Activated gamma-delta T cell treated with Interleukin-2 at 50 U/mL for 16 hours (primary cell): ENCODE measurements at regions not wholly inside any gene's neighbourhood (a gene's known extent, or its start where the extent isn't known, plus 50 kb on each side); places are given as distances from the start of the nearest gene placed in this dataset.

Experiments
- DNase-seq: peaks from one replicate; pipeline ENCODE4 v3.0.0-alpha.2; 2020

GRCh38 chr13:74865656-74866055 is 616.3 kb downstream of the TBC1D4 start:
- DNase-seq = no peak

GRCh38 chr13:74860789-74861188 is 621.2 kb downstream of the TBC1D4 start:
- no peak for DNase-seq

- no peak for DNase-seq
These were observed 631.1 kb downstream of the TBC1D4 start for GRCh38 chr13:74850893-74851292.

DNA sequence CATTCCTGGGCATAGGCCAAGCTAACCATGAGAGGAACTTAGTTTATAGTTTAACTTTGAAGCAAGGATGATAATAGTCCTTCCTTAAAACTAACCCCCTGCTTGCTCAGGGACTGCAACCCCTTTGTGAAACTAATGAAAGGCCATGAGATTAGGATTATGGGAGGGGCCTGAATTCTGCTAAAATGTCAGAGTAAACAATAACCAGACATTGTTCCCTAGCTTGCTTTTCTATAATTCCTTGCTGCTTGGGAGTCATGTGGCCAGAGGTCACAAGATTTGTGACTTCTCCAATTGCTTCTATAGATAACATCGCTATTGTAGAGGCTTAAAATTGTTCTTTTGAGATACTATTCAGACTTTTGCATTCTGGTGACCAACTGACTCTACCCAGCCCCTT is 634.0 kb downstream of the TBC1D4 start:
- DNase-seq = no peak

GRCh38 chr13:74845806-74846205 is 636.2 kb downstream of the TBC1D4 start:
- no peak for DNase-seq

DNA sequence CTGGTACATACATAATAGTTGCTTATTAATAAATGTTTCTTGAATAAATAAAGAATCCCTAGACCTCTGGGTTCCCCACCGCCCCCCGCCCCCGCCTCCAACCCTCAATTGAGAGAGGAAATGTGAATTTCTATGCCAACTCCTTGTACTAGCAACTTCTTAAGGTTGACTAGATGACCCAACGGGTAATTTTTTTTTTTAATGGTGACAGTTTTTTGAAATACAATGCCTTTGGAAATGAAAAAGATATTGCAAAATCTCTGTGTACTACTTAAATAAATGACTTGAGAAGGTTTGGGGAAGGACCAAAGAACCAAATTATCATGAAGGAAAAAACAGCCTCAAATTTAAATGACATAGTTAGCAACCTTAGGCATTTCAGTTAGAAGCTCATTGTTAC is 640.3 kb downstream of the TBC1D4 start:
- no peak for DNase-seq

GRCh38 chr13:74841123-74841522 is 640.8 kb downstream of the TBC1D4 start:
- no peak for DNase-seq

- no peak for DNase-seq
These were observed 642.3 kb downstream of the TBC1D4 start for GRCh38 chr13:74839656-74840055.

GRCh38 chr13:74838096-74838495 is 643.9 kb downstream of the TBC1D4 start:
- no peak for DNase-seq

DNA sequence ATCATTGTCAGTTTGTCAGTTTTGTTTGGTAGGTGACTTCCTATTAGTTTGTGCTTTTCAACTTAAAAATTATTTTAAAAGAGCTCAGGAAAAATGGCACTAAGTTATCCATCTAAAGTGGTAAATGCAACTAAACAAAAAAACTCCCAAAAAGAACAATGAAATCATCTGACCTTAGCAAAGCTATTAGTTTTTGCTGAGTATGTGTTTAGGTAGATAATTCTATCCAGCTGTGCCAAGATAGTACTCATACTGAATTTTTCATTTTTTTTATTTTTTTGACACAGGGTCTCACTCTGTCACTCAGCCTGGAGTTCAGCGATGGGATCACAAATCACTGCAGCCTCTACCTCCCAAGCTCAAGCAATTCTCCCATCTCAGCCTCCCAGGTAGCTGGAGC is 645.3 kb downstream of the TBC1D4 start:
- DNase-seq = no peak

DNA sequence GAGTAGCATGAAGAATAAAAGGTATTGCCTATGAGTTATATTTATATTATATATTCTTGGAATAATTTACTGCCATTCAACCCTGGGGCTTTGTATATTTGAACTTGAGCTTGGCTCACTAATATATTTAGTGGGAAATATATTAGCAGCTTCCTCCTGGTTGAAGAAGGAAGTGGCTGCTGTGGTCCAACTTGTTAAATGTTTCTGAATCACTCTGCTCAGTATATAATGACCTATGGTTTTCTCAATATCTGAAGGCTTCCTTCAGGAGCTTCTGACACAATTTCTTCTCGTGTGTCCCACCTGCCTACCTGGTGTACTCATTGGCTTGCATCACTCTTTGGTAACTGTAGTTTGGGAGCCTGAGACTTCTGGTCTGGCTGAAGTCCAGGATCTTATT is 646.4 kb downstream of the TBC1D4 start:
- no peak for DNase-seq

DNA sequence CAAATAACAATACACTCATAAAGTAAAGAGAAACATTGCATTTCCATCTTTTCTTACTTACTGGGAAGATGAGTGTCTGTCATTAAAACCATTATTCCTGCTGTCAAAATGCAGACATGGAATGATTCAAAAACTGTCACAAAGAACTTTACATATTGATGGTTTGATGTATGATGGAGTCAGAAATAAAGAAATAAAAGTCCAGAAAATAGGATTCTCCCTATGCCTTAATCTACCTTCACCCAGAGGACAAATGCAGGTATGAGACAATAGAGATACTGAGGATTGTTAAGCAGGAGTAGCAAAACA is 656.1 kb downstream of the TBC1D4 start:
- no peak for DNase-seq

GRCh38 chr13:74825152-74825937 is 656.6 kb downstream of the TBC1D4 start:
- DNase-seq = no peak

DNA sequence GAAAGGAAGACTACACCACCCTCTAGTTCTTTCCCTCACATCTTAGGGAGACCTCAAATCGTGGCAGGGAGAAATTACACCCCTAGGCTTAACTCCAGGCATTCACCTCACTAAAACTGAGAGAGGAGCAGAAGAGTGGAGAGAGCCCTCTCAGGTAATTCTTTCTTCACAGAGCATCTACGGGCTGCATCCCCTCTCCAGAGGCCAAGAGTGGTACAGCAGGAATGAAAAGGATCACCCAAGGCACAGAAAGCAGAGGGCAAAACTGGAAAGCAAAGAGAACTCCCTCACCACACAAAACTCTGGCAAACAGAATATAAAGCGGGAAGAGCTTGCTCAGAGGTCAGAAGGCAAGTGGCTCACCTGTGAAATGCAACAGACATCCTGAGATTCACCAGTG is 661.2 kb downstream of the TBC1D4 start:
- no peak for DNase-seq

- DNase-seq = no peak
These were observed 662.4 kb downstream of the TBC1D4 start for GRCh38 chr13:74819549-74819948.

- no peak for DNase-seq
These were observed 665.2 kb downstream of the TBC1D4 start for GRCh38 chr13:74816737-74817136.

DNA sequence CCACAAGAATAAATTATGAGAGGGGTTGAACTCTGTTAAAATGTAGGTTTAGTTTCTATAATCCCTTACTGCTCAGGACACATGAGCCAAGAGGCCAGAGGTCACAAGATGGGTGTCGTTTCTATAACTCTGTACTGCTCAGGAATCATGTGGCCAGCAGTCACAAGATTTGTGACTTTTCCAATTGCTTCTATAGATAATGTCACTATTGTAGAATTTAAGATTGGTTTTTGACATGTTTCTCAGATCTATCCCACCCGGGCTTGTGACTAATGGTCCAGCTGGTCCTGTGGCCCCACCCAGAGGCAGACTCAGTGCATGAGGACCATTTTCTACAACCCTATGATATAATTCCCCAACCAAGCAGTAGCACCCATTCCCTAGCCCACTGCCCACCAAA is 662.0 kb upstream of the KLF12 start:
- no peak for DNase-seq

DNA sequence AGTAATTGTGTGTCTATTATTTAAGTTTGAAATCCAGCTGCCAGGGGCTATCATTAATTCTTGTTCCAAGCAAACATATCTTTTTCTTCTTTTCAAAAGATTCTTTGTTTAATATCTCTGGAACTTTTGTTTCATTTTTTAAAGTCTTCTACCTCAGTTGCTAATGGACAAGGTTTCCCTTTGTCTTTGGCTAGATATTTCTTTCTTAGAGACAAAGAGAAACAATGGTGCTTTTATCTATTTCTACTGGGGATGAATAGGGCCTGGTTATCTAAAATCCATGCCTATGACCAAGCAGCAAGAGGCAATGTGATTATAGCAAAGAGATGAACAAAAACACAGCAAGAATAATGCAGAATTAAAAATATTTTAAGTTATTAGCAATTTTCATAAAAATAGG is 661.3 kb upstream of the KLF12 start:
- DNase-seq = no peak

- DNase-seq = no peak
These were observed 660.4 kb upstream of the KLF12 start for GRCh38 chr13:74794582-74794981.

DNA sequence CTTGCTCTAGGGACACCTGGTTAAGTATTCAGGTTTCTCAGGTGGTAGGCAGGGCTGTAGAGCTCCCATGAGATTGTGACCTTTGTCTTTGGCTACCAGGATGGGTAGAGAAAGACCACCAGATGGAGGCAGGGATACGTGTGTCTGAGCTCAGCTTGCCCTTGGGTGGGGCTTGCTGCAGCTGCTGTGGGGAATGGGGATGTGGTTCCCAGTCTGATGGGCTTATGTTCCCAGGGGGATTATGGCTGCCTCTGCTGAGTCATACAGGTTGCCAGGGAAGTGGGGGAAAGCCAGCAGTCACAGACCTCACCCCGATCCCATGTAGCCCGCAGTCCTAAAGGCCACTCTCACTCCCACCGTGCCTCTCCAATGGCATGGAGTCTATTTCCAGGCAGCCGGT is 659.9 kb upstream of the KLF12 start:
- DNase-seq = no peak

GRCh38 chr13:74784959-74785358 is 650.8 kb upstream of the KLF12 start:
- DNase-seq = no peak

DNA sequence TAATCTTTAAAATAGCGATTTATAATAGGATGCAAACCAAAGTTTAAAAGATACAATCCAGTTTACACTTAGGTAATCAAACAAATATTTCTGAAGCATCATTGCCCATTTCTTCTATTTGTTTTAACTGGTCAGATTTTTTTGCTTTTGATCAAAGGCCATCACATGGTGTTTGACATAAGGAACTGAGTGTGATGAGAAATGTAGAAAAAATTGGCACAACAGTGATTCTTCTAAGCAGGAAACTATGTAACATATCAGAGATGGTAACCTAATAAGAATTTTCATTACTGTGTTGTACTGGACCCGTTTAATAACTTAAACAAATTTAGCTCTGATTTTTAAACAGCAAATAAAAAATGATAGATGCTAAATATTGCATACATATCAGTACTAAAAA is 644.7 kb upstream of the KLF12 start:
- DNase-seq = no peak

DNA sequence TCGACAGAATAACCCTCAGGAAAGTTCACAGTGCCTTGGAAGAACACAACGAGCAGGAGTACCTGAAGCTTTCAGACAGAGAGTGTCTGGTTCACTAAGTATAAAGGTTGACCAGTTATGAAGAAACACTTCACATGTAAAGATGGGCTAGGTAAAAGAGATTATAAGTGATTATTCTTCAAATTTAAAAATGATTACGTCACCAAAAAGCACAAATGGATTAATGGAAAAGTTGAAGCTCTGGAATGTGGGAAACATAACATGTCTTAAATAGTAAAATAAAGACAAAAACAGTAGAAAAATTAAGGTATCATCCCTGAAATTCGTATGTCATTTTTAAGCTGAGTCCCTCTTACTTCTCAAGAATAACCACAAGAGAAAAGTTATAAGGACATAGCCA is 643.9 kb upstream of the KLF12 start:
- no peak for DNase-seq

GRCh38 chr13:74774264-74774663 is 640.1 kb upstream of the KLF12 start:
- no peak for DNase-seq

DNA sequence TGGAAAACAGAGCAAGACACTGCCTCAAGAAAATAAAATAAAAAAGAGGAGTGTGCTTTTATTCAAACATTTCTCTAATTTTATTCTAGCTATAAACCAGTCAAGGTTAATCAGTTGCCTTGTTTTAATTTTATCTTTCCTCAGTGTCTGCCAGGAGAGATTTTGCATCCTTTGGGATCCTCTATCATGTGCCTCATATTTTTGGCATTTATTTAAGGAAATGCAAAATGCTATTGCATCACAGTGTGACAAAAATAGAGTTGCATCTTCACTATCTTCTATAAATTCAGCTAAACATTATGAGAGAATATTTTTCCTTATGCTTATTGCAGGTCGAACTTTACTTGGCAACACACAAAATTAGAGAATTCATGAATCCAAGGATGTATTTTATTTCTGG is 639.0 kb upstream of the KLF12 start:
- DNase-seq = no peak

- DNase-seq = no peak
These were observed 637.8 kb upstream of the KLF12 start for GRCh38 chr13:74771964-74772363.
